ENCODE measurements at regions not wholly inside any gene's neighbourhood (a gene's known extent, or its start where the extent isn't known, plus 50 kb on each side); places are given as distances from the start of the nearest gene placed in this dataset.

DNA sequence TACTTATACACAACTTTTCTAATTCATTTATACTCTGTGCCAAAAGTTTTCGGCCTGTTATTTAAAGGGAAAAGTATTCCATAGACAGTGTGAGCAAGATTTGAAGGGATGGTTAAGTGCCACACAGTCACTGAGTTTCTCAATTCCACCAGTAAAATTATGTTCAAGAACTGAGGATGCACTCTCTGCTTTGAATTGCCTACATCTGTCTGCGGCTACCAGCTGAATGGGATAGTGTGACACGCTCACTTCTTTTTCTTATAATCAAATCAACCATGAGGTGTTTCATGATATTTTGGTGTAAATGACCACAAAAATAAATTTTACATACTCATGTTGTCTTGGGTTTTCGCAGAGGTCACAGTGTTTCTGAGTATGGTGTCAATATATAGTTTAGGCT lies 218.4 kb upstream of the TMEM161B start:
- DNase-seq (ENCODE audit: low read depth), result no peak

- no peak for DNase-seq (ENCODE audit: low read depth)
Measured at GRCh38 chr5:88486431-88486830, 217.8 kb upstream of the TMEM161B start.

DNA sequence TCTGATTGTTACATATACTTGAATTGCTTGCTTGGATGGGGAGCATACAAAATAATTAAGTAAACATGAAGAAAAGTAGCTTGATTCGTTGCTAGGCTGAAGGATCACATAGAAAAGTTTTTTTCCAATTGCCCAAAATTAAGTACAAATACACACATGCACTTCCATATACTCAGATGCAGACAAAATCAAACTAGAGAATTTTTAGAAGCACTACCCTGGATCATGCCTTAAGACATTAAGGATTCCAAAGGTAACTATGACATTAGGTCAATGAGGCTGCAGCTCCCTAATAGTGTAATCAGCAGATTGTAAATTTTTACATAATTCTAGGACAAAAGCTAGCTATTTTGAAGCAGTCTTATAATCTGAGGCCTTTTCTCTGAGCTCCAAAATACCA lies 216.9 kb upstream of the TMEM161B start:
- no peak for DNase-seq (ENCODE audit: low read depth)

- no peak for DNase-seq (ENCODE audit: low read depth)
Measured at GRCh38 chr5:88483964-88484672, 215.5 kb upstream of the TMEM161B start.

DNA sequence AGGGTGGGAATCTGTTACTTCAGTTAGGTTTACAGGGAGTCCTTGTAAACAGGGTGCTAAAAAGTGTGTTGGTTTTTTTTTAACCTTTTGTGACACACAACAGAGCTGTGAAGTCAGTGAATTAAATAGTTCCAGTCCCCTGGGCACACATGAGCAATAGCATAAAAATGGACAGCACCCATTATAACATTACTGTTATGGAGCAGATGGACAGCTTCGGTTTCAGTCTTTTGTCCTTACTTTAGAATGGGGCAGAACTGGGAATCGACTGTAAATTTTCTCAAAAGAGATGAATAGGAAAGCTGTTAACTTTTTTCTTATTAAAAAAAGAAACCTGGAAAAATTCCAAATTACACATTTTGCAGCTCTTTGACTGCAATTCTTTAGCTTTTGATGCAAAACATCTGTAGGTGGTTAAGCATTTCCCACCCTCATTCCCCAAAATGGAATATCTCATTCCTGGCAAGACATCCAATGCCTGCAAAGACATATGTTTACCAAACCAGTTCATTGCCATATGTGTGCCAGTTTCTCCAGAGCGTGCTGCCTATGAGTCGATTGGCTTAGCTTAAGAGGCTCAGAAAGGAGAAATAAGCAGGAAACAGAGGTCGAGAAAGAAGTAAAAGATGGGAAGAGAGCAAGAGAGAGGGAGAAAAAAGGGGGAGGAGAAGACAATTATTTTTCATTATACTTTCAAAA lies 212.3 kb upstream of the TMEM161B start:
- no peak for DNase-seq (ENCODE audit: low read depth)

DNA sequence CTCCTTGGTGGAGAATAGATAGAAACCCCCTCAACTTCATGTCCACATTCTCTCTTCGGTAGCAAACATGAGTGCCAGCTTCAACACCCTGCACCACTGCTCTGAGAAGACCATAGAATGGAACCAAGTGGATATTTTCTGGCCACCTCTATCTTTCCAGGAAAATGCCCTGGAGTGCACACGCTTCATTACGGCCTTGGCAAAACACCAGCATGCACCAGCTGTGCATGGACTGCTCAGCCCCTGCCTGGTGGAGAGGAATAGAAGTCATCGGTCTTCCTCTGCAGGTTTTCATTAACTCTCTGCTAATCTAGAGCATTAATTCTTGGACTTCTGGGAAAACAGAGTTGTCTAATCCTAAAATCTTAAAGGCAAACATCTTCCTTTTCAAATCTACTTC lies 211.6 kb upstream of the TMEM161B start:
- no peak for DNase-seq (ENCODE audit: low read depth)

DNA sequence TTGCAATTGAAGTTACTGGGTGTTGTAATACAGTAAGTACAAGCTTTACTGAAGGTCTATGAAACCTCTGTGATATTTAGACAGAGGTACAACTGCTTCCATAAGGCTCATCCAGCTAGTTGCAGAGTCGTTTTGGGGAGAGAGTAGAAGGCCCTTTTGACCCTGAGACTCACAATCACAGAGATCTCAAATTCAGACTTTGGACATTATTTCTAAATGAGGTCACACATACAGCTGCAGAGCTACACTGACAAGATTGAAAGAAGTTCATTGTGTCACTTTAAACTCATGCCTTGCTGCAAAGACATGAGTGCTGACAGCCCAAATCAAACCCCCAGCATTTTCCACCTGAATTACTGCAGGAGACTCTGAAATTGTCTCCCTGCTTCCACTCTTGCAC lies 205.9 kb upstream of the TMEM161B start:
- DNase-seq (ENCODE audit: low read depth), result no peak

DNA sequence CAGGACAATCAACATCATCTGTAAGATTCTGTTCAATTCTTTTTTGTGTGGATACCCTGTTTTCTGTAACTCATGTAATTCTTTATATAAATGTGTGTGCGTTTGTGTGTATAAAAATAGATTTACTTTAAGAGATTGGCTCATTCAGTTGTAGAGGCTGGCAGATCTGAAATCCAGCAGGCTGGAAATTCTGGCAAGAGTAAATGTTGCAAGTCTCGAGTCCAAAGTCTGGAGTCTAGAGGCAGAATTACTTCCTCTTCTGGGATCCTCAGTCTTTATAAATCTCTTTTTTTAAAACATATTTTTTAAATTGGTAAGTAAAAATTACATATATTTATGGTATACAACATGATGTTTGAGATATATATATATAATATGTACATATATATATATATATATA lies 202.1 kb upstream of the TMEM161B start:
- DNase-seq (ENCODE audit: low read depth), result no peak

GRCh38 chr5:88459971-88460370 lies 191.3 kb upstream of the TMEM161B start:
- DNase-seq (ENCODE audit: low read depth), result no peak

DNA sequence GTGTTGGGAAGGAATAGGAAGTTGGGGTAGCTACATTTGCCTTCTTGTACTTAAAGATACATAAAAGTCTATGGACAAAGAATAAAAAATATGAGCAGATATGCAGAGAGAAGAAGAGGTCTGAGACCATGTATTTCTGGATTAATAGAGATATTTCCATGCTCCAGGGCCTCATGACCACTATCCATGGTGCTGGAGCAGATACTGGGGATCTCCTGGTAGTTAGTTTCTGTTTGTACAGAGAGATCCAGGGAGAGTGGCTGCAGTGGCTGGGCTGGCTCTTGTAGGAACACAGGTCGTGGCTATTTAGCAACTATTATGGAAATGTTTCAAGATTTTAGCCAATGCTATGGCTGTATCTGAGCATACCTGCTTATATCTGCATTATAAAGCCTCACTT lies 184.2 kb upstream of the TMEM161B start:
- DNase-seq (ENCODE audit: low read depth), result no peak

GRCh38 chr5:88450239-88450638 lies 181.6 kb upstream of the TMEM161B start:
- no peak for DNase-seq (ENCODE audit: low read depth)

GRCh38 chr5:88438006-88438405 lies 169.4 kb upstream of the TMEM161B start:
- DNase-seq (ENCODE audit: low read depth), result no peak

DNA sequence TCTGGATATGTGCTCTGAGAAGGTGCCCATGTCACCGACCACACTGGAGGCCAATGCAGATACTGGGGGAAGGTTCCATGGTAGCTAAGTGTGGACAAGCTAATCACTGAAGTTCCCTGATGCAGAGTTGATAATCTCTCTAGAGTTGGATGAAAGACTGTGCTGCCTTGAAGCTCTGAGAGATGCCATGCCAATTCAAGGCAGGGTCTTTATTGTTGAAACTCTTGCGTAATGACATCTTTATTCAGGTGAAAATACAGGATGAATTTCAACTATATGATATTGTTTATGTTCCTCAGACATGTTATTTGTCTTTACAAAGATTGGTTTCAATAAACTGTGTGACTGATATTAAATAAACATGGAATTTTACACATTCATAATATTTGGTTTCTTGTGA lies 167.6 kb upstream of the TMEM161B start:
- no peak for DNase-seq (ENCODE audit: low read depth)

- DNase-seq (ENCODE audit: low read depth), result no peak
Measured at GRCh38 chr5:88428633-88429032, 160.0 kb upstream of the TMEM161B start.

DNA sequence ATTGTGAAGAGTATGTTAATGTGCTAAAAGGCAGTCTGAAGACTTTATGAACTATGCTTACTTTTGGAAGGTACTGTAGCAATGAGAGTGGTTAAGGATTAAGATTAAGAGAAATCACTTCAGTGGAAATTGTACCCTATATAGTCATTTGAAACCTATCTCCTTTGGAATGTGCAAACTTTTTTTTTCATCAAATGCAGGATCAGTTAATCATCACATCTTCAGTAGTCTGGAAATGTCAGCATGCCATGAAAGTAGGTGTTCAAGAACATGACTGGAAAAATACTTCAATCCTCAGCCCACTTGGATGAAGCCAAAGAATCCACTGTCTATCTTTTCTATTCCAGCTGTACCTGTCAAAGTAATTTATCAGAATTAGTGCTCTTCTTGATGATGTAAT lies 157.8 kb upstream of the TMEM161B start:
- DNase-seq (ENCODE audit: low read depth), result no peak

- no peak for DNase-seq (ENCODE audit: low read depth)
Measured at GRCh38 chr5:88425124-88425523, 156.5 kb upstream of the TMEM161B start.

GRCh38 chr5:88419931-88420330 lies 151.3 kb upstream of the TMEM161B start:
- no peak for DNase-seq (ENCODE audit: low read depth)

- DNase-seq (ENCODE audit: low read depth), result no peak
Measured at GRCh38 chr5:88407341-88407740, 138.7 kb upstream of the TMEM161B start.

DNA sequence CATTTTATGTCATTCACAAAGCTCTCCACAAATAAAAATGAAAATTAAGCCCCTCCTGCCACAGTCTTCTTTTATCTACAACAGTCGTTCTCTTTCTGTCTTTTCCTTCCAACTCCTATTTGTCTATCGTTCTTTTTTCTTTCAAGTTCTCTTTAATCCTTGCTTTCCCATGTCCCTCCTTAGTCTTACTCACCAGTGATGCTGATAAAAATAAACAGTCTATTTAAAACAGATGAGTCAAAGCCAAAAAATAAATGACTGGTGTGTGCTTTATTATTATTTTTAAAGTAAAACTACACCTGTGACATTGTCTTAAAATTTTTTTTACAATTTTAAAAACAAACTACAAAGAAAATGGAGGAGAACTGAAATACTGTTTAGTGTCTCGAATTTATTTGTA lies 137.1 kb upstream of the TMEM161B start:
- no peak for DNase-seq (ENCODE audit: low read depth)

DNA sequence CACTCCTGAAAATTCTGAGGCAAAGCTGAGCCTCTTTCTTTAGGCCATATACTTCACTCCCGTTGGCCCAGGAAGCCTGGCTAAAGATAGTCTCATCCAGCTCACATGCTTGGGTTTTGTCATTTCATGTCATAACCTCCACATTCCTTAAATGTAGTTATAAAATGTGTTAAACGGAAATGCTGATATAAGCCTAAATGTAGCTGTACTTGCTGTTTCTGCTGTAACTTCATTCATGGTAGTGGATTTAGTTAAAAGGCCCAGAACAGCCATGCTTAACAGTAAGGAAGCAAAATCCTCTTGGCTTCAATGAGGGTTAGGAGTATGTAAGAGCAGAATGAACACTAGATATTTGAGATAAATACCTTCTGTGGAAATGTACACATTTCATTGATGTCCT lies 135.8 kb upstream of the TMEM161B start:
- DNase-seq (ENCODE audit: low read depth), result no peak

DNA sequence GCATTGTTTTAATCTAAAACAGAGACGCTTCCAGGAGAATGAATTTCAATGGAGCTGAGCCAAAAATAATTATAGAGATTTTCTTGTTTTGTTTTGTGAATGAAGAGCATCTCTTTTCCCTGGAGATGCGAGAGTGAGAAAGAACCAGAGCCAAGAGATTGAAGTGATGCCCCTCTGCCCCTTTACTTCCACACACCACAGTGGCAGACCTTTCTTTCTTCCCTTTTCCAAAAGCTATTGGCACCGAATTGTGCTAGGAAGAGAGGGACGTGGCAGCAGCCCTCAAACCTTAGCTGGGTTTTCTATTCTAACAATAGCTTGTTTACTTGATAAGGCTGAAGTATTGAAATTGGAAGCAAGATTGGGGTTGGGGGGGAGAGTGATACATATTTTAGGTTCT lies 133.0 kb upstream of the TMEM161B start:
- no peak for DNase-seq (ENCODE audit: low read depth)

- no peak for DNase-seq (ENCODE audit: low read depth)
Measured at GRCh38 chr5:88401228-88401627, 132.6 kb upstream of the TMEM161B start.

DNA sequence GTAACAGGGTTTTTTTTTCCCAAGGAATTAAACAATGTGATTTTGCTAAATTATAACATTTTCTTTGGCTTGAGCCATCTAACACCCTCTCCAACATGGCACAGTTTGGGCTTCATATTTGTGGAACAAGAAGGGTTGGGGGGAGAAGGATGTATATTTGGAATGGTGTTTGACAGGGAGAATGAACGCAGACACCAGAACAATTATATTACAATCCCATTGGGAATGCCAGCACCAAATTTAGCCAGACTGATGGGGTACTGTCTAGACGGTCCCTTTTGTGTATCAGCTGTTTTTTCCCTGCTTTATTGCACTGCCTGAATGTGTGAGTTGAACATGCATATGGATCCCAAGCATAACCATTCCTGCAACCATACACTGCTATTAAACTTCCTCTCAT lies 130.9 kb upstream of the TMEM161B start:
- no peak for DNase-seq (ENCODE audit: low read depth)

DNA sequence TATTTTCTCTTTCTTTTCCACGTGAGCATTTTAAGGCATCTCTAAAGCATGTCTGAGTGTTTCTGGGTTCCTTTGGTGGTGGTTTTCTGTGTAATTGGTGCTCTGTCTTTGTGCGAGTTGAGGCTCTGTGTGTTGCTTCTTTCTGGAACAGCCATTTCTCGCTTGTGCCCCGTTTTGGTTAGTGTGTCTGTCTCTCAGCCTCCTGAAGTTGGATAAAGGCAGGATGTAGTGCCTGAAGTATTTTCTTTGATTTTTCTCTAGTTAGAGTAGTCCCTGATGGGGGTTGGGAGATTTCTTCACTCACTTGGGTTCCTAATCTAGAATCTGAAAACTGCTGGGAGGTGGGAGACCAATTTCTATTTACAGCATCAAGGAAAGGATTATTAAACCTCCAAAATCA lies 129.7 kb upstream of the TMEM161B start:
- DNase-seq (ENCODE audit: low read depth), result no peak

All from amniotic epithelial cell (primary cell).